ENCODE measurements at regions not wholly inside any gene's neighbourhood (a gene's known extent, or its start where the extent isn't known, plus 50 kb on each side); places are given as distances from the start of the nearest gene placed in this dataset.

DNA sequence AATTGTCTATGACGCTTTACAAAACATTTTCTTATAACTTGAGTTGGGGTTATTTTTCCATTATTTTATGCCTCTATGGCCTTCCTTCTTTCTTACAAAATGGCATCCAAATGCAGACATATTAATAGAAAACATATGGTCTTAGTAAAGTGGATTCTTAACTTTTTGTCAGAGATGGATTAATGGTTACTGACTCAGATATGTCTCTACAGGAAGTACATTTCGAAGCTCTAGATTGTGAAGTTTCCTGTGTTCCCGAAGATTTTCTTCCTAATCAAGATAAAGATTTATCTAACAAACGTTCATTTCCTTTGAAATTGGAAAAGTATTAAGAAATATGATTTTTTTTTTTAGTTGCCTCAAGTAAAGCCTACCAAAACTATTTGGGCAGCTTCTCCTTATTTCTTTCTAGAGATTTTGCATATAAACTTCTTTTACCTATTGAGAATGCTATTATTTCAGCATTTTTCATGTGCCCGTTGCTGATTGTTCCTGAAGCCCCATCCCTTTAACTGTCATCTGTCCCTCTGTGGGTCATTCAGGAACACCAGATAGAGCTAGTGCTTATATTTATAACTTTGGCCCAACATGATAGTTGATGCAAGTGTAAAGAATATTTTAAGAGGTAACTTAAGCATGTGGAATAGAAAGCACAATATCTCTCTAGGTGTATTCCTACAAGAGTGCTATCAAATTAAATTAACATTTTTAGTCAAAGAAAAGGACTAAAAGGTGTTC, 498.0 kb downstream of the CCDC85A start:
- H3K27me3 Mint-ChIP-seq (ENCODE audit: low read depth), result no peaks in the 10 kb centered on the region
- TF ChIP-seq, protein P1, sequence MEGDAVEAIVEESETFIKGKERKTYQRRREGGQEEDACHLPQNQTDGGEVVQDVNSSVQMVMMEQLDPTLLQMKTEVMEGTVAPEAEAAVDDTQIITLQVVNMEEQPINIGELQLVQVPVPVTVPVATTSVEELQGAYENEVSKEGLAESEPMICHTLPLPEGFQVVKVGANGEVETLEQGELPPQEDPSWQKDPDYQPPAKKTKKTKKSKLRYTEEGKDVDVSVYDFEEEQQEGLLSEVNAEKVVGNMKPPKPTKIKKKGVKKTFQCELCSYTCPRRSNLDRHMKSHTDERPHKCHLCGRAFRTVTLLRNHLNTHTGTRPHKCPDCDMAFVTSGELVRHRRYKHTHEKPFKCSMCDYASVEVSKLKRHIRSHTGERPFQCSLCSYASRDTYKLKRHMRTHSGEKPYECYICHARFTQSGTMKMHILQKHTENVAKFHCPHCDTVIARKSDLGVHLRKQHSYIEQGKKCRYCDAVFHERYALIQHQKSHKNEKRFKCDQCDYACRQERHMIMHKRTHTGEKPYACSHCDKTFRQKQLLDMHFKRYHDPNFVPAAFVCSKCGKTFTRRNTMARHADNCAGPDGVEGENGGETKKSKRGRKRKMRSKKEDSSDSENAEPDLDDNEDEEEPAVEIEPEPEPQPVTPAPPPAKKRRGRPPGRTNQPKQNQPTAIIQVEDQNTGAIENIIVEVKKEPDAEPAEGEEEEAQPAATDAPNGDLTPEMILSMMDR (IDR thresholded peaks at IDR 0.05), result no peak
- H3K4me1 Mint-ChIP-seq (ENCODE audit: low read depth), result peaks cover 34% of the 10 kb centered on the region
- H3K9me3 Mint-ChIP-seq (ENCODE audit: low read depth), result peaks cover 4% of the 10 kb centered on the region
- no peak overlapping the region for H3K4me3 Mint-ChIP-seq (ENCODE audit: unreplicated experiment)
- DNase-seq (ENCODE audit: low spot score), result no peak
- H3K27ac Mint-ChIP-seq (ENCODE audit: unreplicated experiment), result peak overlapping the region; percentile 81
- no peaks in the 10 kb centered on the region for H3K36me3 Mint-ChIP-seq (ENCODE audit: low read depth)

DNA sequence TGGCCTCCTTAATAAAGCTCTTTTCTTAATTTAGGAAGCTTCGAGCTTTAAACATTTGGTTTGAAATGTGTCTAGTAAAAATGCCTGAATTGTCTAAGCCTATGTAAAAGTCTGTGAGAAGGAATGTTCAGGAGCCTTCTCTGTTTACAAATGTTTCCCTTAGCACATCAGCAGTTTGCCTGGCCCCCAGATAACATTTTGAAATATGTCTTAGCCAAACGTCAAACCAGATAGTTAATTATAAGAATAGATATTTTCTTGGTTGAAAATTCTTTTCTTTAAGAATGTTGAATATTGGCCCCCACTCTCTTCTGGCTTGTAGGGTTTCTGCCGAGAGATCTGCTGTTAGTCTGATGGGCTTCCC, 498.6 kb downstream of the CCDC85A start:
- Mint-ChIP-seq H3K36me3 (ENCODE audit: low read depth) (no peaks in the 10 kb centered on the region), H3K4me1 (ENCODE audit: low read depth) (peaks cover 40% of the 10 kb centered on the region), H3K9me3 (ENCODE audit: low read depth) (peaks cover 4% of the 10 kb centered on the region), H3K27ac (ENCODE audit: unreplicated experiment) (no peak overlapping the region), H3K4me3 (ENCODE audit: unreplicated experiment) (no peak overlapping the region), H3K27me3 (ENCODE audit: low read depth) (no peaks in the 10 kb centered on the region)
- TF ChIP-seq, protein P1 (IDR thresholded peaks at IDR 0.05), result no peak
- DNase-seq (ENCODE audit: low spot score), result no peak

DNA sequence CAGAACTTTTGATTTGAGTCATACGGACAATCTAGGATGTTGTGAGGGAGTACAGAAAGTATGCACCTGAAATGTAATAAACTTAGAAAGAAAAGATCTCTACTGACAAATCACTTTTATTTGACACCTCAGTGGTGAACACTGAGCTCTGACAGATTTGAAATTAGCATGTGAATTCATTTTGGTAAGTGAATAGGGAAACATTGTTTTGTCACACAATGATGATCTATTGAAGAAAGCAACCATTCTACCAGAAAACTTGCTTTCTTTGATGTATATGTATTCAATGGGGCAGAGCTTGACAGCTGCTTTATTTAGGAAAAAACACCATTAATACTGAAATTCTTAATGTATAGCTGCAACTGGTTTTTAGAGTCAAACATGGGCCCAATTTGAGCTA, 500.5 kb downstream of the CCDC85A start:
- no peak overlapping the region for H3K4me3 Mint-ChIP-seq (ENCODE audit: unreplicated experiment)
- H3K4me1 Mint-ChIP-seq (ENCODE audit: low read depth), result peaks cover 44% of the 10 kb centered on the region
- H3K27ac Mint-ChIP-seq (ENCODE audit: unreplicated experiment), result no peak overlapping the region
- H3K27me3 Mint-ChIP-seq (ENCODE audit: low read depth), result no peaks in the 10 kb centered on the region
- peaks cover 4% of the 10 kb centered on the region for H3K9me3 Mint-ChIP-seq (ENCODE audit: low read depth)
- no peaks in the 10 kb centered on the region for H3K36me3 Mint-ChIP-seq (ENCODE audit: low read depth)
- DNase-seq (ENCODE audit: low spot score), result no peak
- TF ChIP-seq, protein P1 (IDR thresholded peaks at IDR 0.05), result no peak

DNA sequence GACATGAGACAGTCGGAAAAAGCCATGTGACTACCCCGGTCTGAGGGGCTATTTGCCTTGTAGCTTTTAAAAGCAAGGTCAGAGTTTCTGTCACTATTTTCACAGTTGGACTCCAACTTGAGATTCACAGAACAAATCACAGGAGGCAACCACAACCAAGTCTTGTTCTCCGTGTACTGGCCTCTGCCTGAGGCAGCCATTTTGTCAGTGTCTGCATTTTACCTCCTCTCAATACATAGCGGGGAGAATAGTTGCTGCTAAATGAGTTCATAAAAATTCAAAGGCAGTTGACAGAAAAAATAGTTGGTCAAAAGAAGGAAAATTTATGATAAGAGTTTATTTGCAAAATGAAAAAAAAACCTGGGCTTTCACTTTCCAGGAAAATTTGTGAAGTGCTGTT, 501.4 kb downstream of the CCDC85A start:
- no peak overlapping the region for H3K4me3 Mint-ChIP-seq (ENCODE audit: unreplicated experiment)
- TF ChIP-seq, protein P1 (IDR thresholded peaks at IDR 0.05), result no peak
- peaks cover 4% of the 10 kb centered on the region for H3K9me3 Mint-ChIP-seq (ENCODE audit: low read depth)
- DNase-seq (ENCODE audit: low spot score), result no peak
- no peaks in the 10 kb centered on the region for H3K36me3 Mint-ChIP-seq (ENCODE audit: low read depth)
- no peak overlapping the region for H3K27ac Mint-ChIP-seq (ENCODE audit: unreplicated experiment)
- no peaks in the 10 kb centered on the region for H3K27me3 Mint-ChIP-seq (ENCODE audit: low read depth)
- H3K4me1 Mint-ChIP-seq (ENCODE audit: low read depth), result peaks cover 40% of the 10 kb centered on the region

DNA sequence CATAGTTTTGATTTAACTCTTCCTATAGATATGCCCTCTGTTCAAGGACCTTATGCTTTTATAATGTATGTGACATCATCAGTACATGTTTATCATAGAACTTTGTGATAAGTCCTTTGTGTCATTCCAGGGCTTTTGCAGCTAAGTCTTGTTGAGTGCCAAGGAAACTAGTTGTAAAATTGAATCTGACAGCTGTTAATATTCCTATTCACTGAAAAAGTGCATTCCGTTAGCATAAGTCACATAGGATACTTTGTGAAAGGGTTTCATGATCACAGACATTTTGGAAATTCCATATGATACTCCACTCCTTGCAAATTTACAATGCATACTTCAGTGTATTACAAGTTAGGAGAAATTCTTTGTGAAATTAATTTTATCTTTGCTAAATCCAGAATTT, 503.4 kb downstream of the CCDC85A start:
- TF ChIP-seq, protein P1 (IDR thresholded peaks at IDR 0.05), result no peak
- H3K27me3 Mint-ChIP-seq (ENCODE audit: low read depth), result no peaks in the 10 kb centered on the region
- H3K4me3 Mint-ChIP-seq (ENCODE audit: unreplicated experiment), result no peak overlapping the region
- H3K9me3 Mint-ChIP-seq (ENCODE audit: low read depth), result peaks cover 10% of the 10 kb centered on the region
- no peak for DNase-seq (ENCODE audit: low spot score)
- H3K4me1 Mint-ChIP-seq (ENCODE audit: low read depth), result peaks cover 22% of the 10 kb centered on the region
- H3K27ac Mint-ChIP-seq (ENCODE audit: unreplicated experiment), result no peak overlapping the region
- H3K36me3 Mint-ChIP-seq (ENCODE audit: low read depth), result no peaks in the 10 kb centered on the region
